ENCODE measurements at regions not wholly inside any gene's neighbourhood (a gene's known extent, or its start where the extent isn't known, plus 50 kb on each side); places are given as distances from the start of the nearest gene placed in this dataset.

- ATAC-seq (ENCODE audit: poor library complexity): no peak
- Mint-ChIP-seq H3K27ac (no peak overlapping the region), H3K4me1 (ENCODE audit: low read depth) (no peaks in the 10 kb centered on the region), H3K4me3 (no peak overlapping the region), H3K9me3 (peaks cover 4% of the 10 kb centered on the region), H3K27me3 (no peaks in the 10 kb centered on the region), H3K36me3 (ENCODE audit: low read depth) (no peaks in the 10 kb centered on the region)
- ChIA-PET CTCF (interaction anchor here (0.8 kb wide), 1 partner anchor 405 kb away, joined by 3 read pairs; no protein-coding TSS in a partner anchor), POLR2A (no interaction called here)
- H3K9me3 ChIP-seq (ENCODE audit: control insufficient read depth in 1 of 2, insufficient read depth in 1 of 2, low read length in 2 of 2): no peaks in the 10 kb centered on the region
- H3K27ac ChIP-seq (ENCODE audit: low read depth in 1 of 2, low read length in 2 of 2): no peak overlapping the region
- H3K4me1 ChIP-seq (ENCODE audit: insufficient read depth, low read length): no peaks in the 10 kb centered on the region
- no peaks in the 10 kb centered on the region for H3K27me3 ChIP-seq (ENCODE audit: control insufficient read depth in 1 of 2, insufficient read depth in 2 of 2, low read length in 2 of 2)
- no peak for TF ChIP-seq CTCF (IDR thresholded peaks at IDR 0.05)
- intact Hi-C loops (cut with DNase I, micrococcal nuclease): no loop called here
- no peaks in the 10 kb centered on the region for H3K36me3 ChIP-seq (ENCODE audit: insufficient read depth, low read length)
- no peak overlapping the region for H3K4me3 ChIP-seq (ENCODE audit: low read length)
- DNase-seq: no peak
Observed at GRCh38 chr9:71619926-71620325, 148.4 kb downstream of the CEMIP2 start.

- POLR2A ChIA-PET: no interaction called here
- no peak for ATAC-seq (ENCODE audit: poor library complexity)
Observed at GRCh38 chr9:71614409-71615010, 153.8 kb downstream of the CEMIP2 start.

GRCh38 chr9:71612889-71613288 lies 155.4 kb downstream of the CEMIP2 start:
- H3K27ac ChIP-seq (ENCODE audit: low read depth in 1 of 2, low read length in 2 of 2): no peak overlapping the region
- peaks cover 5% of the 10 kb centered on the region for H3K9me3 Mint-ChIP-seq
- H3K27me3 Mint-ChIP-seq: no peaks in the 10 kb centered on the region
- ChIA-PET CTCF (interaction anchor here (0.9 kb wide), 1 partner anchor 10 kb away, joined by 3 read pairs; no protein-coding TSS in a partner anchor), POLR2A (interaction anchor here (0.8 kb wide), 1 partner anchor 155 kb away, joined by 3 read pairs; the partner anchor contains the start of gene CEMIP2)
- ATAC-seq (ENCODE audit: poor library complexity) (no peak), DNase-seq (no peak)
- no peaks in the 10 kb centered on the region for H3K4me1 ChIP-seq (ENCODE audit: insufficient read depth, low read length)
- H3K4me1 Mint-ChIP-seq (ENCODE audit: low read depth): no peaks in the 10 kb centered on the region
- H3K36me3 ChIP-seq (ENCODE audit: insufficient read depth, low read length): no peaks in the 10 kb centered on the region
- no peak overlapping the region for H3K4me3 Mint-ChIP-seq
- intact Hi-C loops (cut with DNase I, micrococcal nuclease): no loop called here
- H3K27ac Mint-ChIP-seq: no peak overlapping the region
- H3K4me3 ChIP-seq (ENCODE audit: low read length): no peak overlapping the region
- no peaks in the 10 kb centered on the region for H3K9me3 ChIP-seq (ENCODE audit: control insufficient read depth in 1 of 2, insufficient read depth in 1 of 2, low read length in 2 of 2)
- H3K27me3 ChIP-seq (ENCODE audit: control insufficient read depth in 1 of 2, insufficient read depth in 2 of 2, low read length in 2 of 2): no peaks in the 10 kb centered on the region
- no peaks in the 10 kb centered on the region for H3K36me3 Mint-ChIP-seq (ENCODE audit: low read depth)
- TF ChIP-seq CTCF (IDR thresholded peaks at IDR 0.05): no peak

More at GRCh38 chr9:71614409-71615010, 153.8 kb downstream of the CEMIP2 start:
- H3K4me1 Mint-ChIP-seq (ENCODE audit: low read depth): no peaks in the 10 kb centered on the region
- CTCF ChIA-PET: interaction anchor here (1.3 to 1.6 kb wide), 2 partner anchors 10 to 15 kb away, joined by 3 to 5 read pairs; no protein-coding TSS in a partner anchor
- no peaks in the 10 kb centered on the region for H3K36me3 Mint-ChIP-seq (ENCODE audit: low read depth)
- H3K36me3 ChIP-seq (ENCODE audit: insufficient read depth, low read length): no peaks in the 10 kb centered on the region
- H3K4me1 ChIP-seq (ENCODE audit: insufficient read depth, low read length): no peaks in the 10 kb centered on the region
- no peaks in the 10 kb centered on the region for H3K27me3 Mint-ChIP-seq
- no peak for DNase-seq
- H3K27ac ChIP-seq (ENCODE audit: low read depth in 1 of 2, low read length in 2 of 2): no peak overlapping the region
- no peaks in the 10 kb centered on the region for H3K9me3 ChIP-seq (ENCODE audit: control insufficient read depth in 1 of 2, insufficient read depth in 1 of 2, low read length in 2 of 2)
- no peak for TF ChIP-seq CTCF (IDR thresholded peaks at IDR 0.05)
- no peak overlapping the region for H3K4me3 Mint-ChIP-seq
- intact Hi-C loops (cut with DNase I, micrococcal nuclease): no loop called here
- H3K27ac Mint-ChIP-seq: no peak overlapping the region
- H3K9me3 Mint-ChIP-seq: peaks cover 5% of the 10 kb centered on the region
- H3K4me3 ChIP-seq (ENCODE audit: low read length): no peak overlapping the region
- H3K27me3 ChIP-seq (ENCODE audit: control insufficient read depth in 1 of 2, insufficient read depth in 2 of 2, low read length in 2 of 2): no peaks in the 10 kb centered on the region

All from CD4-positive, alpha-beta T cell (primary cell).